Dermis blood vessel endothelial cell (primary cell): ENCODE measurements at regions not wholly inside any gene's neighbourhood (a gene's known extent, or its start where the extent isn't known, plus 50 kb on each side); places are given as distances from the start of the nearest gene placed in this dataset.
"Not testable (repeated sequence)": the region's sequence is repeated elsewhere in the genome, so short reads cannot be mapped to it uniquely, and the experiment has no call there.

ENCODE experiments used
- DNase-seq: peaks from one replicate; pipeline ENCODE4 v3.0.0; 2010

DNA sequence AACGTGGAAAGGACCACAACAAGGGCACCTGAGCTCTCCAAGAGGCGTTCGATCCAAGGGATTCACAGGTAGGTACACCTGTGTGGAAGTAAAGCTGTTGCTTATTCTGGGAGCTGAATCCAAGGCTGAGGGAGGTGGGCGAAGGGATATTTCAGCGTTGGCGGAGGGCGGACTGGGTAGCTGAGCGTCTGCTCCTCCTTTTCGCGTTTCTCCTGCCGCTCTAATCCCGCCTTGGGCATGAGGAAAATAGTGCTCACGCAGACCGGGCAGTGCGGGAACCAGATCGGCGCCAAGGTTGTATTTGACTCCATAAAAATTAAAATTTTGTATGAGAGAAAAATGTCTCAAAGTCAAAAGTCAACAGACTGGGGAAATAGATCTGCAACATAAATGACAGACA lies 3966.2 kb upstream of the OR11H1 start:
- not testable (repeated sequence) for DNase-seq

DNA sequence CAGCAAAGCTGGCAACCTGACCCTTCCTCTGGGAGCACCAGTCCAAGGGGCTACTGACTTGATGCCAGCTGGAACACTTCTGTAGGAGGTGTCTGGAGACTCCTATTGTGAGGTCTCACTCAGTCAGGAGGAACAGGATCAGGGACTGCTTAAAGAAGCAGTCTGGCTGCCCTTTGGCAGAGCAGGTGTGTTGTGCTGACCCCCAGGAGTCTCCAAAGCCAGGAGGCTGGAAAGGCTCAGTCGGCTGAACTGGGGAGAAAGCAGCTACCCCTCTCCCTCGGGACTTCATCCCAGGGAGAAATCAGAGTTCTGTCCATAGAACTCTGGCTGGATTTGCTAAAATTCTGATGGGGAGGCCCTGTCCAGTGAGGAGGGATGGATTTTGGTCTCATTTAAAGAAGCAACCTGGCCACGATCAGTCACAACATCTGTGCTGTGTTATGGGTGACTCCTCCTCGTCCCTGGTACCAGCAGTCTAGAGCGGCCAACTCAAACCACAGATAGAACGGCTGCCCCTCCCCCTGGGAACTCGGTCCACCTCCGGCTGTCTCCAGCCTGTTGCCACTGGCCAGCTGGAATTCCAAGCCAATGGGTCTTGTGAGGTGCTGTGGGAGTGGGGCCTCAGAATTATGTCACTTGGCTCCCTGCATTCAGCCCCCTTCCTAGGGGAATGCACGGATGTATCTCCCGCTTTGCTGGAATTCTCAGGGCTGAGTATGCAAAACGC lies 3959.0 kb upstream of the OR11H1 start:
- DNase-seq: not testable (repeated sequence)

DNA sequence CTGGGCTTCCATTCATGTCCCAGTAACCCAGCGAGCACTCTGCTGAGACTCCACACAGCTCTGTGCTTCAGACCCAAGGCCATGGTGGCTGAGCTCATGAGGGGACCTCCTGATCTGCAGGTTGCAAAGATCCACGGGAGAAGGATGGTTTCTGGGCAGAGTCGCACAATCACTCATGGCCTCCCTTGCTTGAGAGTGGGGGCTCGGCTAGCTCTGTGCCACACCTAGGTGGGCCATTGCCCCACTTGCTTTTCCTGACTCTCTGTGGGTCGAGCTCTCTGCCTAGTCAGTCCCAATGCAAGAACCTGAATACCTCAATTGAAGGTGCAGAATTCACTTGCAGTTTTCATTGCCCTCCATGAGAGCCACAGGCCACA lies 3958.4 kb upstream of the OR11H1 start:
- DNase-seq: not testable (repeated sequence)

DNA sequence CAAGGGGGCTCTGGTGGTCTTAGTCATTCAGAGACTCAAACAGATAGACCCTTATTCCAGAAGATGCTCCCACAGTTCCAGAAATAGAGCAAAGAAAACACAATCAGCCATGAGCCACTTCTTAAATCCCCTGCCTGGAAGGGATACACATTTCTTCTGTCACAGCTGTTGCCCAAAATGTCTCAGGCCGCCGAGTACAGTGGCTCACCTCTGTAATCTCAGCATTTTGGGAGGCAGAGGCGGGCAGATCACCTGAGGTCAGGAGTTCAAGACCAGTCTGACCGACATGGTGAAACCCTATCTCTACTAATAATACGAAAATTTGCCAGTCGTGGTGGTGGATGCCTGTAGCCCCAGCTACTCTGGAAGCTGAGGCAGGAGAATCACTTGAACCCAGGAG lies 3954.8 kb upstream of the OR11H1 start:
- not testable (repeated sequence) for DNase-seq

DNA sequence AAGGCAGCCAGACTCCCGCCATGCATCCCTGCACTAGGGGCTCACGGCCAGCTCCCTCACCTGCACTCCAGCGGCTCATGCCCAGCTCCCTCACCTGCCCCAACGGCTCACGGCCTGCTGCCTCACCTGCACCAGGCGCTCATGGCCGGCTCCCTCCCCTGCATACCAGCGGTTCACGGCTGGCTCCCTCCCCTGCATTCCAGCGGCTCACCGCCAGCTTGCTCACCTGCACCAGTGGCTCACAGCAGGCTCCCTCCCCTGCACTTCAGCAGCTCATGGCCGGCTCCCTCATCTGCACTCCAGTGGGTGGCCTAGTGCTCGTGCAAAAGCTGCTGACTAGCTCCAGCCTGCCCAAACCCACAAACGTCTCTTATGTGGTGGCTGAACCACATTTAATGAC lies 3953.8 kb upstream of the OR11H1 start:
- DNase-seq: not testable (repeated sequence)

DNA sequence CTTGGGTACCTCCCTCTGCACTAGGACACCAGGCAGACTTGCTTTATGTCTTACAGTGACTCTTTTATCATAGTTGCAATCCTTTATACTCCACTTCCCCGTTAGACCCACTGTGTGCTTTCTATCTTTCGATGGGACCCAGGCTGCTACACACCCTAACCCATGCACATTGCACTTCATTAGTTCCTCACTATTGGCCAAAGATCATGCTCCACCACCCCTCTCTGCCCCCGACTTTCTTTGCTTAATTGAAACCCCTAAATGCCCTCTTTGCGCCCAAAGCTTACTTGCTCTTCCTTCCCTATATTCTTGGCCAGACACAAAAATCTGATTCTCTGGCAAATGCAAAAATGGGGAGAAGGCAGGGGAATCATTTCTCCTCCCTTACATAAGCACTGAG lies 3953.3 kb upstream of the OR11H1 start:
- not testable (repeated sequence) for DNase-seq

DNA sequence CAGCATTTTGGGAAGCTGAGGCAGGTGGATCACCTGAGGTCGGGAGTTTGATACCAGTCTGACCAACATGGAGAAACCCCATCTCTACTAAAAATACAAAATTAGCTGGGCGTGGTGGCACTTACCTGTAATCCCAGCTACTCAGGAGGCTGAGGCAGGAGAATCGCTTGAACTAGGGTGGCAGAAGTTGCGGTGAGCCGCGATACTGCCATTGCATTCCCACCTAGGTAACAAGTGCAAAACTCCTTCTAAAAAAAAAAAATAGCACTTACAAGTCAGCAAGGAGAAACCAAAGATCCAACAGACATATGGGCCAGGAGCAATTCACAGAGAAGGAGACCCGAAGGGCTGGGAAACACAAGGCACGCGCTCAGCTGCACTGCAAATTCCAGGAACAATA lies 3951.3 kb upstream of the OR11H1 start:
- not testable (repeated sequence) for DNase-seq

DNA sequence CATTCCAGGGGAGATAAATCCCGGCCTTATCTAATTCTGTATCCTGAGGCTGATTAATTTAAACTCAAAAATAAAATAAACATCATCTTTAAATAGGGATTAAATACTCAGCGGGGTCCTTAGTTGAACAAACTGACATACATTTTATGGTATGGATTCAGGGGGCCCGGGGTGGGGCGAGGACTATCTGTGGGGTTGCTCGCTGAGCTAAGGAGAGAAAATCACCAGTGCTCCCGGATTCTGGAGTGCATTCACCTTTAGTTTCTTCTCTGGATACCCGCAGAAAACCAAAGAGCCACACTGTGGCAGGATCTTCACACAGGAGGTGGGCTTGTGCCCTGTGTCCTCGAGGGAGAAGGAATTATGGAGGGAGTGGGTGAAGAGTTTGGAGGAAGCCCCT lies 3949.9 kb upstream of the OR11H1 start:
- DNase-seq: not testable (repeated sequence)

DNA sequence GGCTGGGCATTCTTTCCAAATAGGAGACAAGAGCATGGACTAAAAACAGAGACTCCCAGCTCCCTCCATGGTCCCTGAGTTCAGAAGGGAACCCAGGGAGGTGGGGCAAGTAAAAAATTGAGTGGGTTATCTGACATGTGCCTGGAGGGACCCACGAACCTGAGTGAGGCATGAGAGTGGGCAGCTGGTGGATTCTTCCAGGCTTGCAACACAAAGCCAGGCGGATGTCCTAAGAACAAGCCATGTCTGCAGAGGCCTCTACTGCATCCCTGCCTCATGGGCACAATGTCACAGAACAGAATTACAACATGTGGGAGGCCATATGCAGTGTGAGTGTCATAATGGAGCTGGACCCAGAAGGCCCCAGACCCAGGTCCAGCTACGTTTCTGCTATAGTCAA lies 3949.4 kb upstream of the OR11H1 start:
- DNase-seq: not testable (repeated sequence)

DNA sequence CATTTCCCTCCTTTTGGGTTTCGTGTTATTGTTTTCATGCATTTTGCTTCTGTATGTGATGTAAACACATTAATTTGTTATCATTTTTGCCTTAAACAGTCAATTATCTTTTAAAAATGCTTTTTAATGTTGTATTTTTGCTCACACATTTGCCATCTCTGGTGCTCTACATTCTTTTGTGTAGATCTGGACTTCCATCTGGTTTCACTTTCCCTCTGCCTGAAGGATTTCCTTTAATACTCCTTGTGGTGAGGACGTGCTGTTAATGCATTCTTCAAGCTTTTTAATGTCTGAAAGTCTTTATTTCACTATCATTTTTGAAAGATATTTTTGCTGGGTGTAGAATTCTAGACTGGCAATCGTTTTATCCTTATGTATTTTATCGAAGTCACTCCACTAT lies 3945.9 kb upstream of the OR11H1 start:
- DNase-seq: not testable (repeated sequence)

DNA sequence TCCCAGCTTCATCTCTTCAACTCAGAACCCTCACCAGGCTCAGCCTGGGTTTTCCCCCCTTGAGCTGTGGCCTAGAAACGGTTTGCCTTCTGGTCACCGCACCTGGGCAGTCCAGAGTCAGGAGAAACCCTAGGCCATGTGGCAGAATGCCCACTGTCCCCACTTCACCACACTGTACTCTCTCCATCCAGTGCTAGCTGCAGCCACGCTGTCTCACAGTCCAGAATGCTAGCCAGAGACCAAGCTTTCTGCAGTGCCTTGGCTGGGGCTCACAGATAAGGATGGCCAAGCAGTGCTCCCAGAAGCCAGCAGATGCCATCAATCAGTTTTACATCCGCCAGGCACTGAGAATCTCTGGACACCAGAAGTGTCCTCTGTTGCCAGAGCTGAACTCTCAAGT lies 3943.8 kb upstream of the OR11H1 start:
- not testable (repeated sequence) for DNase-seq

DNA sequence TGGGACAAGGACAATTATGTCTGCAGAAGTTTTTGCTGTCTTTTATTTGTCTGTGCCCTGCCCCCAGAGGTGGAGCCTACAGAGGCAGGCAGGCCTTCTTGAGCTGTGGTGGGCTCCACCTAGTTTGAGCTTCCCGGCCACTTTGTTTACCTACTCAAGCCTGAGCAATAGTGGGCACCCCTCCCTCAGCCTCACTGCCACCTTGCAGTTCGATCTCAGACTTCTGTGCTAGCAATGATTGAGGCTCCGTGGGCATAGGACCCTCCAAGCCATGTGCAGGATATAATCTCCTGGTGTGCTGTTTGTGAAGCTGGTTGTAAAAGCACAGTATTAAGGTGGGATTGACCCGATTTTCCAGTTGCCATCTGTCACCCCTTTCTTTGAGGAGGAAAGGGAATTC lies 3933.4 kb upstream of the OR11H1 start:
- DNase-seq: not testable (repeated sequence)

DNA sequence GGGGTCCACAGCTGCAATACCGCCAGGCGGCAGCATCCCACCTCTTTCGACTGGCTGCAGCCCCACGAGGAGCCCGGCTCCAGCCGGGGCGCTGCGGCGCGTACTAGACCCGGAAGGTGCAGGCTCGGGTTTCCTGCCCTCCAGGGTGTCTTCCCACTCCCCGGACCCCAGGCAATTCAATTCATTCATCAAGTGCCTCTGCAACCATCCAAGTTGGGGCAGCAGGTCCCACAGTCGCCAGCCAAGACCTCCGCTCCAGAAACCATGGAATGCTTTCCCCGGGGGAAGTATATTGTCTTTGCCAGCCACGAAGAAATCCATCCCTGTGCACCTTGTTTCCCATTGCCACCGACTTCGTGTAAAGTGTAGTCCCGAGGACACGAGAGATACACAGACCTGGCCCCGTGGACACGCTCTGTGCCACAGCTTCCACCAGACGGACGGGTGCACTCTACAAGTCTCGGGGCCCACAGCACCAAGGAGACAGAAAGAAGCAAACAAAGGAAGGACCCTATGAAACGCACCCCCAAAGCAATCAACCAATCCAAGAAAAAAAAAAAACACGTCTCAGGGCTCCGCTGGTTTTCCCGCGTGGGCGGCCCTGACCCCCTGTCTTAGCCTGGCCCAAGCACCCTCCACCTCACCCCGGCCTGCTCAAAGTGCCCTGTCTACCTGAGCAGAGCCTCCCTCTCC lies 3930.2 kb upstream of the OR11H1 start:
- DNase-seq: not testable (repeated sequence)

DNA sequence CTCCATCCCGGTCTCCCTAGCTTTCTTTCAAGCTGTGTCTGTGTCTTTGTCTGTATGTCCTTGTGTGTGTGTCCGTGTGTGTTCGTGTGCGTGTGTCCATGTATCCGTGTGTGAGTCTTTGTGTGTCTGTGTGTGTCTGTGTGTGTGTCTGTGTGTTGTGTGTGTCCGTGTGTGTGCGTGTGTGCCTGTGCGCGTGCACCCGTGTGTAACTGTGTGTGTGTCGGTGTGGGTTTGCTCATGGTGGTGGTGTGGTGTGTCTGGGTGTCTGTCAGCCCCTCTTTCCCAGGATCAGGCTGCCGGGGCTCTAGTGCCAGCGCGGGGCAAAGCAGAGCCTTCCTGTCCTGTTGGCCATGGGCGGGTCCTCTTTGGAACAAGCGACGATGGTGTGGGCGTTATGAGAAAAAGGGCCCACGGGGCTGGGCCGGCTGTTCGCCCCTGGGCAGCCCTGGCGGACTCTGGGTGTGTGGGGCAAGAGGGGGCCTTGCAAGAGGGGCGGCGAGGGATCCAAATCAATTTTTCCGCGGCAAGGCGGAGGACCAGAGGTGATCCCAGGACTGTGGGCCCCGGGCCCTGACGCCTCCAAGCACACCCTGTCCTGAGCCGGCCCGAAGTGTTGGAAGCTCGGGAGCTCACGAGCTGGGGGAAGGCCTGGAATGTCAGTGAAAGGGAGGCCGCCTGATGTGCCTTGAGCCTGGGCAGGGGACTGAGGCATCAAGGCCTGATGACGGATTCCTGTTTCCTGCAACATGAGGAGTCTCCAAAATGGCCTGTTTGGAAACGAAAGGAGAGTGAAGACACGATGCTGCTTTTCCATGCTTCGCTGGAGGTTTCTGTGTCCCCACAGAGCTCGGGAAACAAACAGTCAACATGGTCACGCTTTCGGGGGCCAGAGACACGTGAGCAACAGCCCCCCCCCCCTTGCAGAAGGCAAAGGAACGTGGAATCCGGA lies 3929.2 kb upstream of the OR11H1 start:
- DNase-seq: no peak

DNA sequence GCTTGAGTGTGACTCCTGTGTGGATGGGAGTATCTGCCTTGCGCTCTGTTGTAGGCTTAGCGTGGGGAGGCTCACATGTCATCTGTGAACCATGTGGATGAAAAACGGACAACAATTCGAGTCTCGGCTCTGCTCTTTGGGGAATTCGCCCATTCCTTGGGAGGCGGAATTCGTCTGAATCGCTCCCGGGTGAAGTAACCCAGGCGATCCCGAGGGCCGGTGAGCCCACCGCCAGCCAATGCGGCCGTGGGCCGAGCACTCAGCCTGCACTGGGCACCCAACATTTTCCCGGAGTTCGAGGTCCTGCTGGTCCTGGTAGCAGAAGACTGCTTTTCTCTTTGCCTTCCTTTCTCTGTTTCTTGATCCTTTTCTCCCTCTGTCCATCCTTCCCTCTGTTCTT lies 3928.5 kb upstream of the OR11H1 start:
- DNase-seq: not testable (repeated sequence)

DNA sequence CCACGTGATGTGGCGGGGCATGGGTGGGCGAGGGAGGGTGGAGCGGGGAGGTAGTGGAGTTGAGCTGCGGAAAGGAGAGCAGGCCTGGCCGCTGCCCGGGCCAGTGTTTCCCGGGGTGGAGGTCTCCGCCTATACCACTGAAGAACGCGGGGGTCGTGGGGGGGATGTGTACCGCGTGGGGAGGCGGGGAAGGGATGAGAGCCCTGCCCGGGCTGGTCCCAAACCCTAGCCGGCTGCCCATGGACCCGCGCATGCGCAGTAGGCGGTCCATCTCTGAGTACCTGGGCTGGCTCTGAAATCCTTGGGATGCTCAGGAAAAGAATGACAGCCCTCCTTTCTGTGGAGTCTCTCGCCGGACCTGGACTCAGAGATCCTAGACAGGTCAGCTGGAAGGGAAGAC lies 3927.8 kb upstream of the OR11H1 start:
- not testable (repeated sequence) for DNase-seq

DNA sequence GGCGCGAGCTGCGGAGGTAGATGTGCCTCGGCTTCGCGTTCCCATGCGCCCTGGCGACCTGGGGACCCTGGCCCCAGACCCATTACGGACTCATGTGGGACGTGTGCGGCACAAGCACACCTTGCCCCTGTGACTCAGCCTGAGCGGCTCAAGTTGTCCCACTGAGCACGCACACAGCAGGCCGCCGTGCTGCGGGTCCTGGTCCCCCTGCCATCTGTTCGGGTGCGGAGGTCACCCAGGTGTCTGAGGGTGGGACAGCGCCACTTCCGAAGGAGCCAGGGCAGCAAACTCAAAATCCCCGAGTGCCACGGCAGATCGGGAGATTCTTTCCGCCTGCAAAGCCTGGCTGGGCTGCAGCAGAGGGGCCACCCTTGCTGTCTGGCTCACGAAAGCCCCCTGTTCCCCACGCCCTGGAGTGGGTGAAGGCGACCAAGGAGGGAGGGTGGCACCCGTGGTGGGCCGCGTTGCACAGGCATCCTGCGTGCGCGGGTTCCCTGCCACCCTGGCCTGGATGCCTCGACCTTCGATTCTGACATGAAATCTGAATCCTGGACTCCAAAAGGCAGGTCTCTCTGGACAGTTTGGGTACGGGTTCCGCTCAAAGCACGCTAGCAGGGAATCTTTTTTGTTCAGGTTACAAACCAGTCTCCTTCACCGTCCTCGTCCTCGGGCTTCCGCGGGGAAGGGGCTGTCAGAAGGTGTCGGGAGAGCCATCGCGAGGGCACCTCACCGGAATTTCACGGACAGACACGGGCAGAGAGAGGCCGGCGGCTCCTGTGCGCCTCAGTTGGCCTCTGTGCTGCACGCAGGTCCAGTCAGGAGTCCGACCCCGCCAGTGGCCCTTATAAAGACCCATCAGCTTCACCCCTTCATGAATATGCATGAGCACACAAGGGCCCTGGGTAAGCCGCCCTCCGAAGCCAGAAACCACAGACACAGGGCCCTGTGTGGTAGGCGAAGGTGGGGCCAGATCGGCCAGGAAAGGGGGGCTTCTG lies 3926.8 kb upstream of the OR11H1 start:
- DNase-seq: not testable (repeated sequence)

DNA sequence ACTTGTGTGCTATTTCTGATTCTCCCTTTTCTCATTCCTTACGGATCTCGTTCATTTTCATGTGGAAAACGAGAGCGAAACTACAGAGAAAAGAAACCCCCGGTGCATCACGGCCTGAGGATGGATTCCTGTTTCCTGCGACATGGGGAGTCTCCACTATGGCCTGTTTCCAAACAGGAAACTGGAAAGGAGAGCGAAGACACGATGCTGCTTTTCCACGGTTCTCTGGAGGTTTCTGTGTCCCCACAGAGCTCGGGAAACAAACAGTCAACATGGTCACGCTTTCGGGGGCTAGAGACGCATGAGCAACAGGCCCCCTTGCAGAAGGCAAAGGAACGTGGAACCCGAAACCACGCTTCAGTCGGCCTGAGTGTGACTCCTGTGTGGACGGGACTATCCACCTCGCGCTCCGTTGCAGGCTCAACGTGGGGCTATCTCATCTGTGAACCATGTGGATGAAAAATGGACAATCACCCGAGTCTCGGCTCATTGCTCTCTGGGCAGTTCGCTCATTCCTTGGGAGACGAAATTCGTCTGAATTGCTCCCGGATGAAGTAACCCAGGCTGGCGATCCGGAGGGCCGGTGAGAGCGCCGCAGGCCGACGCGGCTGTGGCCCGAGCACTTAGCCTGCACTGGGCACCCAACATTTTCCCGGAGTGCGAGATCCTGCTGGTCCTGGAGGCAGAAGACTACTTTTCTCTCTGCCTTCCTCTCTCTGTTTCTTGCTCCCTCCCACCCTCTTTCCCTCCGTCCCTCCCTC lies 3923.2 kb upstream of the OR11H1 start:
- not testable (repeated sequence) for DNase-seq

DNA sequence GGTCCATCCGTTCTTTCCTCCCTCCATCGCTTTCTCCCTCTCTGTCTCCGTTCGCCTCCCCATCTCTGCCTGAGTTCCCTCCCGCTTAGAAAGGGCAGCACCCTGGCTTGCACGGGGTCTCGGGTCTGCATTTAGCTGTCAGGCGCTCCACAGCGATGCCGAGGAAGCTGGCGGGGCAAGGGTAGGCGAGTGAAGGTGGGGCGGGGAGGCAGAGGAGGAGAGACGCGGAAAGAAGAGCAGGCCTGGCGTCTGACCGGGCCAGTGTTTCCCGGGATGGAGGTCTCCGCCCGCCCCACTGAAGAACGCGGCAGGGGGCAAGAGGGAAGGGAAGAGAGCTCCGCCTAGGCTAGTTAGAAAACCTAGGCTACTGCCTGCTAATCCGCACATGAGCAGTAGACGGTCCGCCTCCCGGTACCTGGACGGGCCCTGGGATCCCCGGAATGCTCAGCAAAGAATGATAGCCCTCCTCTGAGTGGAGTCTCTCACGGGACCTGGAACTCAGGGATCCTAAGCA lies 3922.5 kb upstream of the OR11H1 start:
- DNase-seq: no peak
